Trophoblast cell (in vitro differentiated cells and primary cell): ENCODE measurements at regions not wholly inside any gene's neighbourhood (a gene's known extent, or its start where the extent isn't known, plus 50 kb on each side); places are given as distances from the start of the nearest gene placed in this dataset.

Experiments
- DNase-seq, 2 donors: peaks; one replicate each; pipeline ENCODE4 v3.0.0-alpha.2; 2016
- H2AFZ ChIP-seq: 2 replicates; pipeline ENCODE4 v1.6.1; 2013; ENCODE audit warnings: low read length, moderate library complexity, mild to moderate bottlenecking; ENCODE audit not compliant: insufficient read depth, poor library complexity
- H2AK5ac ChIP-seq: 2 replicates; pipeline ENCODE4 v1.6.1; 2013; ENCODE audit warnings: mild to moderate bottlenecking, low read length
- H2BK120ac ChIP-seq: 2 replicates; pipeline ENCODE4 v1.6.1; 2013; ENCODE audit warnings: low read length, mild to moderate bottlenecking, moderate library complexity; ENCODE audit not compliant: insufficient read depth, poor library complexity
- H2BK12ac ChIP-seq: 2 replicates; pipeline ENCODE4 v1.6.1; 2013; ENCODE audit warnings: mild to moderate bottlenecking, low read length, moderate library complexity
- H2BK5ac ChIP-seq: 2 replicates; pipeline ENCODE4 v1.6.1; 2013; ENCODE audit warnings: low read length, low read depth, moderate library complexity, mild to moderate bottlenecking; ENCODE audit not compliant: poor library complexity
- H3K14ac ChIP-seq: 2 replicates; pipeline ENCODE4 v1.6.1; 2013; ENCODE audit warnings: mild to moderate bottlenecking, low read length
- H3K18ac ChIP-seq: 2 replicates; pipeline ENCODE4 v1.6.1; 2013; ENCODE audit warnings: mild to moderate bottlenecking, low read length
- H3K23ac ChIP-seq: 2 replicates; pipeline ENCODE4 v1.6.1; 2013; ENCODE audit warnings: low read length
- H3K27ac ChIP-seq: 2 replicates; pipeline ENCODE4 v1.5.1; 2013; ENCODE audit warnings: low read depth, mild to moderate bottlenecking, inconsistent platforms, low read length, moderate library complexity
- H3K27me3 ChIP-seq: 2 replicates; pipeline ENCODE4 v1.6.1; 2013; ENCODE audit warnings: inconsistent platforms, mild to moderate bottlenecking, low read length, moderate library complexity; ENCODE audit not compliant: insufficient read depth
- H3K36me3 ChIP-seq, 2 experiments: 1 replicate in 1 of 2; 2 replicates in 1 of 2; pipeline ENCODE4 v1.6.1; 2013; ENCODE audit warnings: low read length in 2 of 2, mild to moderate bottlenecking in 2 of 2, moderate library complexity in 1 of 2; ENCODE audit not compliant: insufficient read depth in 2 of 2, control insufficient read depth in 1 of 2
- H3K4ac ChIP-seq: 2 replicates; pipeline ENCODE4 v1.6.1; 2013; ENCODE audit warnings: low read depth, mild to moderate bottlenecking, low read length, moderate library complexity
- H3K4me1 ChIP-seq, 2 experiments: 1 replicate in 1 of 2; 2 replicates in 1 of 2; pipeline ENCODE4 v1.6.1; 2013; ENCODE audit warnings: low read length in 2 of 2, mild to moderate bottlenecking in 2 of 2, moderate library complexity in 1 of 2; ENCODE audit not compliant: insufficient read depth in 2 of 2, control insufficient read depth in 1 of 2
- H3K4me2 ChIP-seq: 2 replicates; pipeline ENCODE4 v1.6.1; 2013; ENCODE audit warnings: inconsistent platforms, mild to moderate bottlenecking, low read length, moderate library complexity
- H3K4me3 ChIP-seq: 2 replicates; pipeline ENCODE4 v1.5.1; 2013; ENCODE audit warnings: mild to moderate bottlenecking, low read depth, low read length, inconsistent platforms
- H3K79me1 ChIP-seq: one replicate; pipeline ENCODE4 v1.6.1; 2013; ENCODE audit warnings: low read length
- H3K79me2 ChIP-seq: 2 replicates; pipeline ENCODE4 v1.6.1; 2013; ENCODE audit warnings: low read length, mild to moderate bottlenecking; ENCODE audit not compliant: control insufficient read depth, insufficient read depth, poor library complexity
- H3K9ac ChIP-seq: 2 replicates; pipeline ENCODE4 v1.6.1; 2013; ENCODE audit warnings: mild to moderate bottlenecking, low read length
- H3K9me3 ChIP-seq: 2 replicates; pipeline ENCODE4 v1.6.1; 2013; ENCODE audit warnings: low read depth, mild to moderate bottlenecking, control low read depth, inconsistent platforms, low read length; ENCODE audit not compliant: insufficient read depth
- H4K12ac ChIP-seq: 2 replicates; pipeline ENCODE4 v1.6.1; 2013; ENCODE audit warnings: low read depth, mild to moderate bottlenecking, low read length, moderate library complexity
- H4K8ac ChIP-seq: 2 replicates; pipeline ENCODE4 v1.6.1; 2013; ENCODE audit warnings: low read depth, mild to moderate bottlenecking, low read length, moderate library complexity
- H4K91ac ChIP-seq: one replicate; pipeline ENCODE4 v1.6.1; 2013; ENCODE audit warnings: low read depth, mild to moderate bottlenecking, low read length, moderate library complexity
- WGBS: extraction: QIAGEN DNeasy Blood & Tissue Kit; methylation state at CpG from one replicate; pipeline ENCODE4 v1.1.7; 2013; ENCODE audit warnings: missing lambda C conversion rate; ENCODE audit not compliant: insufficient read length, insufficient coverage; ENCODE audit errors: extremely low coverage; 5-methylcytosine and 5-hydroxymethylcytosine counted together

DNA sequence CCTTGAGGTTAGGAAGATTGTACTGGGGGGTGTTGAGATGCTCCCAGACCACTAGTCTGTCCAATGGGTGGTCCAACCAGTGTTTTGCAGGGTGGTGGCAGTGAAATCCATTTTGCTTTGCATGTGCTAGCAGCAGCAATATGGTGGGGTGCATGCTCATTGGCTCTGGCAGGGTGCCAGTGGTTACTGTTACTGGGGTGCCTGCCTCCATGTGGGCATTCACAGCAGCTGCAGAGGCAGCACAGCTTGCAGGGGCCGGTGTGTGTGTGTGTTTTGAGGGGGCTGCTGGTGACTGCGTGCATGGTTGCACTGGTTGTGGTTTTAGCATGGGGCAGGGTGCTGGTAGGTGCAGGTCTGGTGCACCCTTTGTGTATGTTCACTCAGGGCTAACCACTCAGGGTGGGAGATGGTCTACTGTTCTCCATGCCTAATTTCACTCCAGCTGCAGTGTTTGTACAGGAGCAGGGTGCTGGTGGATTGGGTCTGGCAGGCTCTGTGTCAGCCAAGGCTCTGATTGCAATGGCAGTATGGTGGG, 265.4 kb downstream of the NUP35 start:
- Histone ChIP-seq H2BK12ac (no peak overlapping the region), H3K9me3 (no peaks in the 10 kb centered on the region), H2BK5ac (no peak overlapping the region), H4K91ac (no peak overlapping the region), H2BK120ac (no peak overlapping the region), H3K18ac (no peak overlapping the region), H3K14ac (no peak overlapping the region), H3K27me3 (no peaks in the 10 kb centered on the region), H3K4ac (no peak overlapping the region), H2AFZ (no peak overlapping the region), H3K4me2 (no peak overlapping the region), H4K8ac (no peak overlapping the region), H3K9ac (no peak overlapping the region), H4K12ac (no peak overlapping the region), H3K36me3 (no peaks in the 10 kb centered on the region), H3K4me3 (no peak overlapping the region), H3K79me2 (no peaks in the 10 kb centered on the region), H2AK5ac (no peak overlapping the region), H3K23ac (no peak overlapping the region), H3K4me1 (no peaks in the 10 kb centered on the region), H3K27ac (no peak overlapping the region), H3K79me1 (no peaks in the 10 kb centered on the region)
- WGBS = no CpG with 5 or more reads among the region's 2 CpGs
- no peak for DNase-seq

DNA sequence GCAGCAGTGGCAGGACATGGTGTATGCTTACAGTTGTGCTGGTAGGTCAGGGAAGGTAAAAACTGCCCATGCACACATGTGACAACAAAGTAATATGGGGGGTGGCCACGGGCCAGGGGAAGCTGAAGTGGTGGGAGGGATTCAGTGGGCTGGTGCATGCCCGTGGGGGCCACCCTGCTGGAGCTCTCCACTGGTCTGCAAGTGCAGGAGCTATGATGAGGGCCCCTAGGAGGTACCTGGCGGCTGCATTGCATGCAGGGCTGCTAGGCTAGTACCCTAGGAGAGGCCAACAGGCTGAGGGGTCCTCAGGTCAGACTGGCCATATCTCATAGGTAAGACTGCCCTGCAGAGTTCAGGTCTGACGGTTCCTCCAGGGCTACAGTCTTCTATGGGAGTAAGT, 265.9 kb downstream of the NUP35 start:
- no peak overlapping the region for H4K91ac ChIP-seq
- no peak overlapping the region for H3K4me3 ChIP-seq
- WGBS = no CpG with 5 or more reads among the region's 4 CpGs
- no peaks in the 10 kb centered on the region for H3K27me3 ChIP-seq
- H2AFZ ChIP-seq = no peak overlapping the region
- H3K18ac ChIP-seq = no peak overlapping the region
- H2BK120ac ChIP-seq = no peak overlapping the region
- no peak overlapping the region for H3K14ac ChIP-seq
- no peak overlapping the region for H4K12ac ChIP-seq
- no peaks in the 10 kb centered on the region for H3K36me3 ChIP-seq
- H3K4me1 ChIP-seq = no peaks in the 10 kb centered on the region
- H3K9ac ChIP-seq = no peak overlapping the region
- no peaks in the 10 kb centered on the region for H3K79me1 ChIP-seq
- no peaks in the 10 kb centered on the region for H3K79me2 ChIP-seq
- no peak overlapping the region for H3K23ac ChIP-seq
- no peak for DNase-seq
- no peak overlapping the region for H4K8ac ChIP-seq
- no peak overlapping the region for H2BK5ac ChIP-seq
- H3K27ac ChIP-seq = no peak overlapping the region
- H2AK5ac ChIP-seq = no peak overlapping the region
- no peaks in the 10 kb centered on the region for H3K9me3 ChIP-seq
- no peak overlapping the region for H2BK12ac ChIP-seq
- no peak overlapping the region for H3K4me2 ChIP-seq
- H3K4ac ChIP-seq = no peak overlapping the region

DNA sequence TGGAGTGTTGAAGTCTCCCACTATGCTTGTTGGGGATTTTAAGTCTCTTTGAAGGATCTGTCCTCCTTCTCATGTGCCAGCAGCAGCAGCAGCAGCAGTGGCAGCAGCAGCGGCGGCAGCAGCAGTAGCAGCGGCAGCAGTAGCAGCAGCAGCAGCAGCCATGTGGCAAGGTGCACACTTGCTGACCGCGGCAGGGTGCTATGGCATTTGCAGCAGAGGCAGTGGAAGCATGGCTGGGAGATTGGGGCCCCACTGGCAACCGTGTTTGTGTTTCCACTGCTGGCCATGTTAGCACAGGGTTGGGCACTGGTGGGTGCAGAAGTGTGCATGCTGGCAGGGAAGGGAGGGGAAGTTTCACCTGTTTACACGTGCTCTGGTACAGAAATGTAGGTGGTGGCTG, 280.1 kb downstream of the NUP35 start:
- Histone ChIP-seq H3K36me3 (no peaks in the 10 kb centered on the region), H3K9me3 (no peaks in the 10 kb centered on the region), H3K18ac (no peak overlapping the region), H2BK5ac (no peak overlapping the region), H3K27me3 (no peaks in the 10 kb centered on the region), H3K4me2 (no peak overlapping the region), H3K23ac (no peak overlapping the region), H4K91ac (no peak overlapping the region), H2BK12ac (no peak overlapping the region), H3K9ac (no peak overlapping the region), H3K4ac (no peak overlapping the region), H2BK120ac (no peak overlapping the region), H2AFZ (no peak overlapping the region), H3K27ac (no peak overlapping the region), H2AK5ac (no peak overlapping the region), H3K79me1 (no peaks in the 10 kb centered on the region), H3K4me1 (no peaks in the 10 kb centered on the region), H4K12ac (no peak overlapping the region), H4K8ac (no peak overlapping the region), H3K14ac (no peak overlapping the region), H3K4me3 (no peak overlapping the region), H3K79me2 (no peaks in the 10 kb centered on the region)
- WGBS = no CpG with 5 or more reads among the region's 7 CpGs
- no peak for DNase-seq

DNA sequence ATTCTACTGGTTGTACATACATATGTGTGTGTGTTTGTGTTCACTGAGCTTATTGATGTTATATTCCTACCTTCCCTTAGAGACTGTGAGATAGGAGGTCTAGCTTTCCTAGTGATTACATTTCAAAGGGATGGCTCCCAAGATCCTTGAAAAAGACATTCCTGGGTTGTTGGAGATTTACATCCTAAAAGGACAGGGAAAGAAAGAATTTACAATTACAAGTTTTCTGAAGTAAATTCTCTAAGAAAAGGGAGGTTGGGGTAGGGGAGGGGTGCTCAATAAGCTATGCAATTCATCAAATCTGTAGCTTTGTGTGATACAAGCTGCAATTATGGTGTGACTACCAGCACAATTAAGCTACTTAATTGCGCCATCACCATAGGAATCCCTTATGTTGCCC, 284.3 kb downstream of the NUP35 start:
- no peak overlapping the region for H3K9ac ChIP-seq
- no peak overlapping the region for H3K4me3 ChIP-seq
- no peak overlapping the region for H3K4me2 ChIP-seq
- H2BK12ac ChIP-seq = no peak overlapping the region
- no peak overlapping the region for H3K27ac ChIP-seq
- WGBS = no CpG with 5 or more reads among the region's 1 CpG
- no peaks in the 10 kb centered on the region for H3K79me2 ChIP-seq
- no peak overlapping the region for H2AK5ac ChIP-seq
- no peak overlapping the region for H4K12ac ChIP-seq
- no peak overlapping the region for H3K18ac ChIP-seq
- H4K91ac ChIP-seq = no peak overlapping the region
- no peaks in the 10 kb centered on the region for H3K4me1 ChIP-seq
- DNase-seq = no peak
- H3K23ac ChIP-seq = no peak overlapping the region
- H2AFZ ChIP-seq = no peak overlapping the region
- H3K4ac ChIP-seq = no peak overlapping the region
- no peak overlapping the region for H2BK5ac ChIP-seq
- H2BK120ac ChIP-seq = no peak overlapping the region
- no peaks in the 10 kb centered on the region for H3K27me3 ChIP-seq
- no peak overlapping the region for H4K8ac ChIP-seq
- no peak overlapping the region for H3K14ac ChIP-seq
- H3K79me1 ChIP-seq = no peaks in the 10 kb centered on the region
- H3K36me3 ChIP-seq = no peaks in the 10 kb centered on the region
- no peaks in the 10 kb centered on the region for H3K9me3 ChIP-seq
